Thymus (tissue), 11 donors: ENCODE measurements at regions not wholly inside any gene's neighbourhood (a gene's known extent, or its start where the extent isn't known, plus 50 kb on each side); places are given as distances from the start of the nearest gene placed in this dataset.
"Not testable (repeated sequence)": the region's sequence is repeated elsewhere in the genome, so short reads cannot be mapped to it uniquely, and the experiment has no call there.

Experiments used
- DNase-seq, 9 donors: peaks; one replicate each; pipeline ENCODE4 v3.0.0-alpha.2; 2013; ENCODE audit warnings: low spot score in 9 of 9, low read depth in 6 of 9, missing footprints in 1 of 9
- H3K27ac ChIP-seq, 2 donors: one replicate each; pipeline ENCODE4 v1.5.1; 2013; ENCODE audit warnings: control low read depth in 1 of 2, low read depth in 1 of 2, low read length in 1 of 2, mild to moderate bottlenecking in 1 of 2, moderate library complexity in 1 of 2
- H3K27me3 ChIP-seq, 2 donors: one replicate each; pipeline ENCODE4 v1.5.1; 2013; ENCODE audit warnings: low read length in 1 of 2; ENCODE audit not compliant: control insufficient read depth in 2 of 2, insufficient read depth in 1 of 2
- H3K36me3 ChIP-seq, 2 donors: one replicate each; pipeline ENCODE4 v1.5.1; 2013; ENCODE audit warnings: low read length in 1 of 2, mild to moderate bottlenecking in 1 of 2, moderate library complexity in 1 of 2; ENCODE audit not compliant: control insufficient read depth in 2 of 2, insufficient read depth in 2 of 2
- H3K4me1 ChIP-seq, 2 donors: one replicate each; pipeline ENCODE4 v1.5.1; 2013; ENCODE audit warnings: low read length in 2 of 2; ENCODE audit not compliant: control insufficient read depth in 2 of 2, insufficient read depth in 2 of 2
- H3K4me3 ChIP-seq, 2 donors: one replicate each; pipeline ENCODE4 v1.5.1; 2013; ENCODE audit warnings: low read length in 2 of 2, control low read depth in 1 of 2, mild to moderate bottlenecking in 1 of 2
- H3K9me3 ChIP-seq, 2 donors: one replicate each; pipeline ENCODE4 v1.5.1; 2013; ENCODE audit warnings: low read length in 1 of 2, mild to moderate bottlenecking in 1 of 2; ENCODE audit not compliant: control insufficient read depth in 2 of 2, insufficient read depth in 1 of 2
- WGBS: extraction: QIAGEN DNeasy Blood & Tissue Kit; methylation state at CpG from one replicate; pipeline ENCODE4 v1.1.7; 2013; 5-methylcytosine and 5-hydroxymethylcytosine counted together
- donor health status: healthy.

DNA sequence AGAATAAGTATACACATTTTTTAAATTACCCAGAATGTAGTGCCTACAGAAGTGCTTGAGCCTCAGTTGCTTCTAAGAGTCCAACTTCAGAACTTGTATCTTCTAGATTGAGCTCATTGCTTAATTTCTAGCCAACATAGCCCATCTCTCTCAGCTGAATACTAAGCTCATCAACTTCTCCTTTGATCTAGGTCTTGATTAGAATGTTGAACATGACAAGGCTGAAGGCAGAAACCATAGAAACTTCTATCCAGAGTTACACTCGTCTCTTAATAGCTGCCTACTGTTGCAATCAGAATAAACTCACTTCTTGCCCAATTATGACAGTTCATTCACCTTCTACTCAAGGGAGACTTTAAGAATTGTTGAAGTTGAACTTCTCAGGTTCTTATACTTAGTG lies 327.3 kb upstream of the THBS1 start:
- no peak for DNase-seq
- no peak overlapping the region for H3K4me3 ChIP-seq
- H3K27me3 ChIP-seq: no peaks in the 10 kb centered on the region
- no peaks in the 10 kb centered on the region for H3K9me3 ChIP-seq
- H3K36me3 ChIP-seq: no peaks in the 10 kb centered on the region
- no peaks in the 10 kb centered on the region for H3K4me1 ChIP-seq
- WGBS: 92% methylated on average over 1 of the region's 1 CpG
- H3K27ac ChIP-seq: no peak overlapping the region

DNA sequence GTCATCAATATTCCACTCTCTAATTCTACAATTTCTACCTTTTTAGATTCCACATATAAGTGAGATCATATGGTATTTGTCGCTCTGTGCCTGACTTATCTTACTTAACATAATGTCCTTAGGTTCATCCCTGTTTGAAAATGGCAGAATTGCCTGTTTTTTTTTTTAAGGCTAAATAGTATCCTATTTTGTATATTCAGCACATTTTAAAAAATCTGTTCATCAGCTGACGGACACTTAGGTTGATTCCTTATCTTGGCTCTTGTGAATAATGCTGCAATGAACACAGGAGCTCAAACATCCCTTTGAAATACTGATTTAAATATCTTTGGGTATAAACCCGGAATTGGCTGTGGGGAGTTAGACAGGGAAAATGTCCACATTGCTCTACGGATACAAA lies 326.7 kb upstream of the THBS1 start:
- no peak for DNase-seq
- Histone ChIP-seq H3K27me3 (no peaks in the 10 kb centered on the region), H3K9me3 (no peaks in the 10 kb centered on the region), H3K36me3 (no peaks in the 10 kb centered on the region), H3K27ac (no peak overlapping the region), H3K4me1 (no peaks in the 10 kb centered on the region), H3K4me3 (no peak overlapping the region)
- 95% methylated on average over 4 of the region's 4 CpGs for WGBS

- no peaks in the 10 kb centered on the region for H3K36me3 ChIP-seq
- H3K27ac ChIP-seq: no peak overlapping the region
- 96% methylated on average over 7 of the region's 7 CpGs for WGBS
- no peaks in the 10 kb centered on the region for H3K4me1 ChIP-seq
- H3K27me3 ChIP-seq: no peaks in the 10 kb centered on the region
- no peak for DNase-seq
- H3K4me3 ChIP-seq: no peak overlapping the region
- H3K9me3 ChIP-seq: no peaks in the 10 kb centered on the region
Measured at GRCh38 chr15:39255760-39256159, 325.1 kb upstream of the THBS1 start.

GRCh38 chr15:39260391-39260790 lies 320.5 kb upstream of the THBS1 start:
- WGBS: 99% methylated on average over 1 of the region's 1 CpG
- Histone ChIP-seq H3K27me3 (no peaks in the 10 kb centered on the region), H3K4me1 (no peaks in the 10 kb centered on the region), H3K9me3 (no peaks in the 10 kb centered on the region), H3K36me3 (no peaks in the 10 kb centered on the region), H3K27ac (no peak overlapping the region), H3K4me3 (no peak overlapping the region)
- no peak for DNase-seq

GRCh38 chr15:39260791-39261190 lies 320.1 kb upstream of the THBS1 start:
- Histone ChIP-seq H3K36me3 (no peaks in the 10 kb centered on the region), H3K4me1 (no peaks in the 10 kb centered on the region), H3K27me3 (no peaks in the 10 kb centered on the region), H3K4me3 (no peak overlapping the region), H3K27ac (no peak overlapping the region), H3K9me3 (no peaks in the 10 kb centered on the region)
- no peak for DNase-seq

DNA sequence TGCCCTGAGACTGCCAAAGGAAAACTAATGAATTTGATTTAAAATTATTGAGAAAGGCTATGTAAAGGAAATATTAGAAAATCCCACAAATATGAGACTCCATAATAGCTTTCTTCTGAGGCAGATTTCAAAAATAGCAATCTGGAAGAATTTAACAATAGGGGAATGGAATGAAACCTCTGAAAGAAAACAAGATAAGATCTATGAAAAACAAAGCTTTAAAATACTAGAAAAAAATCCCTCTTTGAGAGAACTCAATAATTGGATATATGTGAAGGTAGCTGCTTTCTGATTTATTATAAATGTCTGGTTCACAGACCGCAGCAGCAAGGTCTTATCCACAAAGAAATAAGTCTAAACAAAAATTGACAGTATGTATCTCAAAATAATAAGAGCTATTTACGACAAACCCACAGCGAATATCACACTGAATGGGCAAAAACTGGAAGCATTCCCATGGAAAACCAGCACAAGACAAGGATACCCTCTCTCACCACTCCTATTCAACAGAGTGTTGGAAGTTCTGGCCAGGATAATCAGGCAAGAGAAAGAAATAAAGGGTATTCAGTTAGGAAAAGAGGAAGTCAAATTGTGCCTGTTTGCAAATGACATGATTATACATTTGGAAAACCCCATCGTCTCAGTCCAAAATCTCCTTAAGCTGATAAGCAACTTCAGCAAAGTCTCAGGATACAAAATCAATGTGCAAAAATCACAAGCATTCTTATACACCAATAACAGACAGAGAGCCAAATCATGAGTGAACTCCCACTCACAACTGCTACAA lies 319.3 kb upstream of the THBS1 start:
- H3K4me3 ChIP-seq, H3K9me3 ChIP-seq, H3K36me3 ChIP-seq, DNase-seq, H3K4me1 ChIP-seq, H3K27ac ChIP-seq, H3K27me3 ChIP-seq: not testable (repeated sequence)
- 68% methylated on average over 4 of the region's 4 CpGs for WGBS

GRCh38 chr15:39262995-39263772 lies 317.7 kb upstream of the THBS1 start:
- not testable (repeated sequence) for H3K27ac ChIP-seq, H3K9me3 ChIP-seq, H3K27me3 ChIP-seq, H3K4me3 ChIP-seq, H3K36me3 ChIP-seq, DNase-seq, H3K4me1 ChIP-seq
- WGBS: 46% methylated on average over 6 of the region's 6 CpGs

DNA sequence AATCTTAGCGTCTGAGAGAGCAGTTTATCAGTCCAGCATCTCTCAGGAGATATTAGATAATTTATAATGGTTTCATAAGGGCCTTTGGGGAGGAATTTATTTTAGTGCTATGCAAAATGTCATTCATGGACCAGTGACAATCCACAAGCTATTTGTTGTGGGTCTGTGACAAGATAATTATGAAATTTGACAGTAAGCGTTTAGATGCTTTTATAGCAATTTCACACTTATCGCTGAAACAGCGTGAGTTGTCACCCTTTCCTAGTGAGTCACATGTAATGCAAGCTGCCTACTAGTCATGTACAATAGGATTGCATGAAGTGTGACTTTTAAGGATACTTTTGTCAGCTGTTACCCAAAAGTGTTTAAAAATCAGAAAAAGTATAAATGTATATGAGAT lies 315.6 kb upstream of the THBS1 start:
- no peaks in the 10 kb centered on the region for H3K4me1 ChIP-seq
- H3K27ac ChIP-seq: no peak overlapping the region
- no peaks in the 10 kb centered on the region for H3K9me3 ChIP-seq
- H3K27me3 ChIP-seq: no peaks in the 10 kb centered on the region
- no peak overlapping the region for H3K4me3 ChIP-seq
- 97% methylated on average over 4 of the region's 4 CpGs for WGBS
- DNase-seq: no peak
- no peaks in the 10 kb centered on the region for H3K36me3 ChIP-seq

- H3K4me3 ChIP-seq: no peak overlapping the region
- H3K4me1 ChIP-seq: no peaks in the 10 kb centered on the region
- no peaks in the 10 kb centered on the region for H3K36me3 ChIP-seq
- H3K27me3 ChIP-seq: no peaks in the 10 kb centered on the region
- WGBS: 95% methylated on average over 1 of the region's 1 CpG
- no peak for DNase-seq
- no peak overlapping the region for H3K27ac ChIP-seq
- no peaks in the 10 kb centered on the region for H3K9me3 ChIP-seq
Measured at GRCh38 chr15:39266890-39267289, 314.0 kb upstream of the THBS1 start.
